Adrenal gland (tissue), 5 donors: ENCODE measurements at regions not wholly inside any gene's neighbourhood (a gene's known extent, or its start where the extent isn't known, plus 50 kb on each side); places are given as distances from the start of the nearest gene placed in this dataset.

Experiments
- POLR2A ChIP-seq, 2 donors: fragments of 450-650 bp; IDR thresholded peaks; one replicate each; pipeline ENCODE4 v1.6.1; 2017; ENCODE audit warnings: antibody characterized with exemption in 2 of 2, mild to moderate bottlenecking in 2 of 2, moderate library complexity in 1 of 2
- TF ChIP-seq, protein P1 (sequence below), 6 experiments: fragments of 450-650 bp in 4 of 6; fragments of 200-600 bp in 2 of 6; sonication (generic) in 1 of 6; IDR thresholded peaks; 1 replicate in 5 of 6; 2 replicates in 1 of 6; pipeline versions ENCODE4 v1.5.1 to v1.8.0; 2016 to 2021; ENCODE audit warnings: antibody characterized with exemption in 6 of 6, mild to moderate bottlenecking in 2 of 6, moderate library complexity in 1 of 6
- donor health status: DM: no; HTN: no; CAD: no.

DNA sequence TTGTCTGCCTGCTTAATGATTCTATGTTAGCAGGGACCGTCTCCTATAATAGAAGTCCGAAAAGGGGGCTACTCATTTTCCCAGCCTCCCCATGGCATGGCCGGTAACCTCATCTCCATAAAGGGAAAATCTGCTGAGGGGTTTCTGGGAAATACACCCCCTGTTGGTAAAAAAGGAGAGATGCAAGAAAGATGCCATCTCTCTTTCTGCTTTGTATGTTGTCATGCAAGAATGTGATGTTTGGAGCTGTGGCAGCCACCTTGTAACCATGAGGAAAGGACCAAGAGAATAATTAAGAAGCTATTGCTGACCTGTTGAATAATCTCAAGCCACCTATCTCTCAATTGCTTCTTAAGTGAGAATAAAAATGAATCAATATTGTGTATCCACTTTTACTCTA lies 94.8 kb upstream of the XYLT1 start:
- TF ChIP-seq, protein P1, sequence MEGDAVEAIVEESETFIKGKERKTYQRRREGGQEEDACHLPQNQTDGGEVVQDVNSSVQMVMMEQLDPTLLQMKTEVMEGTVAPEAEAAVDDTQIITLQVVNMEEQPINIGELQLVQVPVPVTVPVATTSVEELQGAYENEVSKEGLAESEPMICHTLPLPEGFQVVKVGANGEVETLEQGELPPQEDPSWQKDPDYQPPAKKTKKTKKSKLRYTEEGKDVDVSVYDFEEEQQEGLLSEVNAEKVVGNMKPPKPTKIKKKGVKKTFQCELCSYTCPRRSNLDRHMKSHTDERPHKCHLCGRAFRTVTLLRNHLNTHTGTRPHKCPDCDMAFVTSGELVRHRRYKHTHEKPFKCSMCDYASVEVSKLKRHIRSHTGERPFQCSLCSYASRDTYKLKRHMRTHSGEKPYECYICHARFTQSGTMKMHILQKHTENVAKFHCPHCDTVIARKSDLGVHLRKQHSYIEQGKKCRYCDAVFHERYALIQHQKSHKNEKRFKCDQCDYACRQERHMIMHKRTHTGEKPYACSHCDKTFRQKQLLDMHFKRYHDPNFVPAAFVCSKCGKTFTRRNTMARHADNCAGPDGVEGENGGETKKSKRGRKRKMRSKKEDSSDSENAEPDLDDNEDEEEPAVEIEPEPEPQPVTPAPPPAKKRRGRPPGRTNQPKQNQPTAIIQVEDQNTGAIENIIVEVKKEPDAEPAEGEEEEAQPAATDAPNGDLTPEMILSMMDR (IDR thresholded peaks at IDR 0.05): no peak
- TF ChIP-seq POLR2A (IDR thresholded peaks at IDR 0.05): no peak
